ENCODE measurements at regions not wholly inside any gene's neighbourhood (a gene's known extent, or its start where the extent isn't known, plus 50 kb on each side); places are given as distances from the start of the nearest gene placed in this dataset.

DNA sequence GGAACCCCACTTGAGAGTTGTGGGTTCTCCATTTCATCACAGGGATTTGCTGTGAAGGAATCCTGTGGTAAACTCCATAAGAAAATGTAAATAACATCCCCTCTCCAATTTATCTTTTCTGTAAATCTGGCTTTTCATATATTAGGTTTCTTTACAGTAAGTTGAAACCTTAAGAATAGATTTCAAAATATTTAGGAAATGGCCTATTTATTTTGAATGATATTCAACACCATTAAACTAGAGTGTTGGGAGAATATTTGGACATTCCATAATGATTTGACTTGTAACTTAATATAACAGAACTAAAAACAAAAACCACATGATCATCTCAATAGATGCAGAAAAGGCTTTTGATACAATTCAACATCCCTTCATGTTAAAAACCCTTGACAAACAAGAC lies 197.3 kb upstream of the PGRMC2 start:
- intact Hi-C loops (cut with DNase I) = no loop called here
- Histone ChIP-seq H3K4me3 (no peak overlapping the region), H3K27ac (no peak overlapping the region), H3K9me3 (peaks cover 0 to 8% (median 0%) of the 10 kb centered on the region in 11 donors), H3K36me3 (no peaks in the 10 kb centered on the region), H3K4me1 (peaks cover 0 to 8% (median 0%) of the 10 kb centered on the region in 9 donors), H3K27me3 (no peaks in the 10 kb centered on the region)
- no peak for TF ChIP-seq CTCF (IDR thresholded peaks at IDR 0.05)
- no peak for ATAC-seq
- DNase-seq = no peak

GRCh38 chr4:128483816-128484215 lies 196.2 kb upstream of the PGRMC2 start:
- TF ChIP-seq CTCF (IDR thresholded peaks at IDR 0.05) = no peak

DNA sequence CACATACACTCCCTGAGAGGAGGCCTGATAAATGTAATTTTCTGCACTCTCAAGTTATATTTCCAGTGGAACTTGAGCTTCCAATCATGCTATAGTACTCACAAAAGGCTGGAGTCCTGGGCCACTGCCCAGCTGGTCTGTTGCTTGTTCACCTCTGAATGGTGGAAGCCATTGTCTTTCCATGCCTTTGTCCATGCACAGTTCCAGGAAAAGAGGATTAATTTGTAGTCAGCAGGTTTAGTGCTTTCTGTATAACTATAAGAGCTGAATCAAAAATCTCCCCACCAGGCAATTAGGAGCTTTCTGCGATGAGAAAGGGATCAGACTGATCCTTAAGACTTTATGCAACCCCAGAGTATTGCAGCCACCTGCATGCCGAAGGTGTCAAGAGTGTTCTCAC lies 195.4 kb upstream of the PGRMC2 start:
- no peak for DNase-seq
- 96% methylated on average over 2 of the region's 2 CpGs for WGBS, 2 donors
- ATAC-seq = no peak
- no peak for TF ChIP-seq CTCF (IDR thresholded peaks at IDR 0.05)
- Histone ChIP-seq H3K27ac (no peak overlapping the region), H3K36me3 (no peaks in the 10 kb centered on the region), H3K4me1 (peaks cover 0 to 8% (median 0%) of the 10 kb centered on the region in 9 donors), H3K27me3 (no peaks in the 10 kb centered on the region), H3K4me3 (no peak overlapping the region), H3K9me3 (peaks cover 0 to 8% (median 0%) of the 10 kb centered on the region in 11 donors)
- intact Hi-C loops (cut with DNase I) = no loop called here

More at GRCh38 chr4:128483816-128484215, 196.2 kb upstream of the PGRMC2 start:
- DNase-seq (no peak), ATAC-seq (peak in 3 of 8 donors; percentile 38 to 67 (median 41))
- Histone ChIP-seq H3K4me3 (no peak overlapping the region), H3K36me3 (no peaks in the 10 kb centered on the region), H3K27me3 (no peaks in the 10 kb centered on the region), H3K4me1 (peaks cover 0 to 8% (median 0%) of the 10 kb centered on the region in 9 donors), H3K9me3 (peaks cover 0 to 8% (median 0%) of the 10 kb centered on the region in 11 donors), H3K27ac (no peak overlapping the region)
- intact Hi-C loops (cut with DNase I) = no loop called here
- 63 to 78% methylated on average over 2 of the region's 2 CpGs for WGBS, 2 donors

DNA sequence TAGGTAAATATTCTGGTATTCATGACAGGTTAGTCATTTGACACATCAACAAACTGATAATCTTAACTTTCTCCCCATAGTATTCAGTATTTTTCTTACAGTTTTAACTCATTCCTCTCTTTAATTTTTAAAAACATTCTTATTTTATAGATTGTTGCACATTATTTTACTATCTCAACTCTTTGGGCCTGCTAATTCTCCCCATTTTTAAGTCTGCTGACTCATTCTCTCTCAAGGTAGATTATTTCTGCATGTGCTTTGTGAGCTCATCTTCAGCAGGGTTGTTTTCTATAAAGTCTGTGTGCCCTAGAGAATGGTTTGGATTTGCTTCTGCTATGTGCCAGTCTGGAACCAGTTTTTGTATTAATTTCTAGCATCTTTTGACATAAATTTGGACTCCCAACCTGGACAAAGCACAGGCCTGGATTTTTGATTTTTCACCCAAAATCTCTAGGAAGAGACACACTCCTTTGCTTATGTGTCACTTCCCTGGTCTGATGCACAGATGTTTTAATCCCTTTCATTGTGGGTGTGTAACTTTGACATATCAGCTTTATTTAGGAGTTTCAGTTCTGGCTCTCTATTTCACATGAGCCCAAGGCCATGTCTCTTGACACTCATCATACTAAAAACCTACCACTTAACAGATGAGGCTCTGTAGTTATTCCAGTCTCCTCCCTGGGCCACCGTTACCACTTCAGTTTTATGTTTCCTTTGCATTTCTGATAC lies 194.3 kb upstream of the PGRMC2 start:
- H3K36me3 ChIP-seq = no peaks in the 10 kb centered on the region
- H3K4me3 ChIP-seq = no peak overlapping the region
- 86 to 94% methylated on average over 1 of the region's 1 CpG for WGBS, 2 donors
- no peaks in the 10 kb centered on the region for H3K27me3 ChIP-seq
- H3K9me3 ChIP-seq = peaks cover 0 to 8% (median 0%) of the 10 kb centered on the region in 11 donors
- ATAC-seq = no peak
- no peak overlapping the region for H3K27ac ChIP-seq
- no peak for DNase-seq
- H3K4me1 ChIP-seq = peaks cover 0 to 8% (median 0%) of the 10 kb centered on the region in 9 donors
- no peak for TF ChIP-seq CTCF (IDR thresholded peaks at IDR 0.05)
- intact Hi-C loops (cut with DNase I) = no loop called here

All from heart right ventricle (tissue), 16 donors.